NCI-H526 treated with DMSO at 0.1 percent for 48 hours (cell line): ENCODE measurements at regions not wholly inside any gene's neighbourhood (a gene's known extent, or its start where the extent isn't known, plus 50 kb on each side); places are given as distances from the start of the nearest gene placed in this dataset.
"Not testable (repeated sequence)": the region's sequence is repeated elsewhere in the genome, so short reads cannot be mapped to it uniquely, and the experiment has no call there.

Experiments
- DNase-seq: peaks from one replicate; lab custom pipeline; 2025; lab: John Stamatoyannopoulos, UW

DNA sequence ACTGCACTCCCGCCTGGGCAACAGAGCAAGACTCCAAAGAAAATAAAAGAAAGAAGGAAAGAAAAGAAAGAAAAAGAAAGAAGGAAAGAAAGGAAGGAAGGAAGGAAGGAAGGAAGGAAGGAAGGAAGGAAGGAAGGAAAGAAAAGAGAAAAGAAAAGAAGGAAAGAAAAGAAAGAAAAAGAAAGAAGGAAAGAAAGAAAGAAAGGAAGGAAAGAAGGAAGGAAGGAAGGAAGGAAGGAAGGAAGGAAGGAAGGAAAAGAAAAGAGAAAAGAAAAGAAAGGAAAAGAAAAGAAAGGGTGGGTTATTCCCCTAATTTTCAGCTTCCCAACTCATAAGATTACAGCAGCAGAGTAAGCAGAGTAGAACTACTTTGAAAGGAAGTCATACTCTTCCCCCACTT is 64.4 kb downstream of the TMEM200C start:
- DNase-seq = not testable (repeated sequence)

DNA sequence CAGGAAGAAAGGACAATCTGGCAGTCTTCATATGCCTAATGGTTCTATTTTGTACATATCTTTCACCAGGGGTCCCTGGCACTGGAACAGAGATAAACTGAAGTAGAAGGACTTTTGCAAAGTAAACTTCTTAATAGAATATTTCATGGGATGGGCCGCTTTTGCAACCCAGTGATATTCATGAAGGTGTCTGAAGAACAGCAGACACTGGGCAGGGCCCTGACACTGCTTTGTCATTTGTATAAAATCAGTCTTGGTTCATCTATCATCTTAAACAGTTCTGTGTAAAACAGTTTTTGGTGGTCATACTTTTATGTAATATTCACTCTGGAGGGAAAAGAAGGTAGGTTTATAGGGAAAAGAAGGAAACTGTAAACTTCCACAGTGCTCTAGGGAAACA is 66.4 kb downstream of the TMEM200C start:
- DNase-seq = no peak

DNA sequence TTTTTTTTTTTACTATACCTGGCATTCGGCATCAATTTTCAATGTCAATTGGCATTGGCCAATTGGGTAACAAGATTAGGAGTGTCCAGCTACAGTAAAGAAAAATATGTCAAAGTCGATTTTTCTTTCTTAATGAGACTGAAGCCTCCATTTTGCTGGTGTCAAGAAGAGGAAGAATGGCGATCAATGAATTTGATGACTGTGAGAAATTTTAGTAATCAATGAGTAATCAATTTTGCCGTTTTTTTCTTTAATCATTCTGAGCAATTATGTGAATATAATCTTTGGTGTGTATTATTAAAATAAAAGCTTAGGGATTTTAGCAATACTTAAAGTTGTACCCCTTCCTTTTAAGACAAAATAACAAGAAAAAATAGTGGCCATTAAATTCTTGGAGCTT is 69.7 kb downstream of the TMEM200C start:
- no peak for DNase-seq

GRCh38 chr18:5824370-5824984 is 70.8 kb downstream of the TMEM200C start:
- DNase-seq = peak; percentile 27

DNA sequence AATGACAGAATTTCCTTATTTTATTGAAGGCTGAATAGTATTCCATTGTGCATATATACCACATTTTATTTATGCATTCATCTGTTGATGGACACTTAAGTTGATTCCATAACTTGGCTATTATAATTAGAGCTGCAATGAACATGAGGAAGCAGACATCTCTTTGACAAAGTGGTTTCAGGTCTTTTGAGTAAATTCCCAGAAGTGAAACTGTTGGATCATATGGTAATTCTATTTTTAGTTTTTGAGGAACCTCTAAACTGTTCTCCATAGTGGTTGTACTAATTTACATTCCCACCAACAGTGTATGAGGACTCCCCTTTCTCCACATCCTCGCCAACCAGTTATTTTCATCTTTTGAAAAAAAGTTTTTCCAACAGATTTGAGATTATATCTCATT is 77.5 kb downstream of the TMEM200C start:
- DNase-seq = no peak

- no peak for DNase-seq
These were observed 88.5 kb downstream of the TMEM200C start for GRCh38 chr18:5806860-5807259.

GRCh38 chr18:5787936-5788335 is 107.4 kb downstream of the TMEM200C start:
- DNase-seq = no peak

- no peak for DNase-seq
These were observed 115.4 kb downstream of the TMEM200C start for GRCh38 chr18:5779922-5780321.

GRCh38 chr18:5772306-5773105 is 122.8 kb downstream of the TMEM200C start:
- no peak for DNase-seq

DNA sequence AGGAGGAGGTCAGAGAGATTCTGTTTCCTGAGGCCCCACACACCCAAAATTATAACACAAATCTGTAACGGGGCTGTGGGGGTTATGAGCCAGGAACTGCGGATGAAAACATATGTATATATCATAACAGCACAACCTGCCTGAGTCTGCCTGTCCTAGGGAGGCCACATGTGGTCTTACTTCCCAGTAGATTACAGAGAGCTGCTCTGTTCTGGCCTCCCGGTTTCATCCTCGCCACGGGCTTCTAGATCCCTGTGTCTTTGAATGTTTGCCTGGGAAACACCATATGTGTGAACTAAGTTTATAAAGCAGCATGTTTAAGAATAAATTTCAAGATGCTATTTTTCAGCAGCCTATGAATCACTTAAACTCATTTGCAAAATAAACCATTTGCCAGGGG is 124.0 kb downstream of the TMEM200C start:
- DNase-seq = no peak

DNA sequence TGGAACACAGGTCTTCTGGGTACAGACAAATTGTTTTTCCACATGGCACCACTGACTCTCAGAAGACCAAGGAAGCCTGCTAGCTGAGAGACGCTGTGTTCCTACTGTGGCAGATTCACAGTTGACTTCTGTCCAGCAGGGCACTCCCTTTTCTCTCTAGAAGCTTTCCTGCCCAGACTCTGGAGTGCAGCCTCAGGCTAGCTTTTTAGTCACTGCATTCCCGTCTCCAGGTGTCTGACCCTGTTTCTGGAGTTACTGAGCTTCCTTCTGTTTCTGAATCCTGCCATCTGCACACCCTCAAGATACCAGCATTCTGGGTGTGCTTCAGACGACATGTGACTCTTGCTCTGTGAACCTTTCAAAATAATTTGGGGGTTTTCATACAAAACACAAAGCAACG is 125.1 kb downstream of the TMEM200C start:
- no peak for DNase-seq

DNA sequence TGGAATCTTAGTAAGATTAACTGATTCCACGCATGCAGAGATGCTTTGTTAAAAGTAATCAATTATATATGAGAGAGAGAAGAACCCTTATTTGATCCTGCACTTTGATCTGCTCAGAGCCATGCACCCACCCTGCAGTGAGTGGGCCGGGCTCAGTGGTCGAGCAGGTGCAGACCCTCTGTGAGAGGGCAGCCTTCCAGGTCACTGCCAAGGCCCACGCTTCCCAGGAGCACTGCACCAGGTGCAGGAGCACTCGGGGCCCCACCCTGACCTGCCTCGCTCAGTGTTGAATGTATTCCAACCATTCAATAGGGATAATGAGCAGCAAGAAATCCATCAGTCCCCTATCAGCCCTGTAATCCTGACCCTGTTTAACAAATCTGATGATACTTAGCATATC is 126.9 kb downstream of the TMEM200C start:
- DNase-seq = no peak

GRCh38 chr18:5759194-5759593 is 136.1 kb downstream of the TMEM200C start:
- DNase-seq = peak; percentile 4

GRCh38 chr18:5756823-5757222 is 138.5 kb downstream of the TMEM200C start:
- no peak for DNase-seq

DNA sequence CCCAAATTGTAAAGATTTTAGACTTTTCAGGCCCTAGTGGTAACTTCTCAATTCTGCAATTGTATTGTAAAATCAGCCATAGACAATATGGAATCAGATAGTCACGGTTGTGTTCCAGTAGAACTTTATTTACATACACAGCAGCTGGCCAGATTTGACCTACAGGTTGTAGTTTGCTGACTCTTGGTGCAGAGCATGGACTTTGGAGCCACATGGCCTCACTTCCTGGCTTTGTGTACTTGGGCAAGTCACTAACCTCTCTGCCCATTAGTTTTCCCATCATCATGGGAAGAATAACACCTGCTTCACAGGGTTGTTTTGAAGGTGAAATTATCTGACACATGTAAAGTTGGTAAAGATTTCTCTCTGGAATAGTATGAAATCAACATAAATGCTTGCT is 147.6 kb downstream of the TMEM200C start:
- DNase-seq = no peak

GRCh38 chr18:5746844-5747243 is 148.5 kb downstream of the TMEM200C start:
- no peak for DNase-seq

DNA sequence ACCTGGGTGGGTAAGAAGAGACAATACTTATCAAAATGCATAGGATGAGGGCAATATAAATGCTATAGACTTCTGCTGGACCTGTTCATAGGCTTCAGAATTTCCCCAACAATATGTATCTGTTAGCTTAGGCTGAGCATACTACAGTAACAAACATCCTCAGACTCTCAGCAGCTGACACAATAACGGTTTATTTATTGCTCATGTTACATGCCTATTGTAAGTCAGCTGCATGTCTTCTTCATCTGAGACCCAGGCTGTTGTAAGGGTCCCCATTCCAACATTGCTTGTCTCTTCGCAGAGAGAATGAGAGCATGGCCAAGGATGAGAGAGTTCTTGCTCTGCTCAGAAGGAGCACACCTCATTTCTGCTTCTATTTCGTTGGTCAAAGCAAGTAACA is 150.7 kb downstream of the TMEM200C start:
- DNase-seq = no peak

GRCh38 chr18:5738526-5738925 is 156.8 kb downstream of the TMEM200C start:
- DNase-seq = no peak

DNA sequence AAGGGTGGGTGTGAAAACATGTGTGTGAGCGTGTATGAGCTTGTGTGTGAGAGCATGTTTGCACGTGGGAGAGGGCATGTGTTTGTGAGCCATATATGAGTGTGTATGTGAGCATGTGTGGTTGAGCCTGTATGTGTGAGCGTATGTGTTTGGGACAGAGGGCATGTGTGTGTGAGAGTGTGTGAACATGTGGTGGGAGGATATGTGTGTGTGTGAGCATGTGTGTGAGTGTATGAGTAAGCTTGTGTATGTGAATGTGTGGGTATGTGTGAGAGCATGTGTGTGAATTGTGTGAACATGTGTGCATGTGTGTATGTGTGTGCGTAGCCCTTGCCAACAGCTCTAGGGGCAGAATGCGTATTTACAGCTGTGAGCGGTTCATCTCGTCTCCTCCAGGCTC is 163.0 kb downstream of the TMEM200C start:
- no peak for DNase-seq

GRCh38 chr18:5729983-5730699 is 165.2 kb downstream of the TMEM200C start:
- DNase-seq = no peak

- DNase-seq = no peak
These were observed 166.8 kb downstream of the TMEM200C start for GRCh38 chr18:5728531-5728930.

- no peak for DNase-seq
These were observed 169.3 kb downstream of the TMEM200C start for GRCh38 chr18:5726011-5726410.

- DNase-seq = no peak
These were observed 173.4 kb downstream of the TMEM200C start for GRCh38 chr18:5721924-5722323.
